CD4-positive, alpha-beta T cell (primary cell): ENCODE measurements at regions not wholly inside any gene's neighbourhood (a gene's known extent, or its start where the extent isn't known, plus 50 kb on each side); places are given as distances from the start of the nearest gene placed in this dataset.

Experiments
- ATAC-seq: fragments of 200-7000 bp; cut with Tn5 transposase; one replicate; pipeline ENCODE4 v1.10.0; 2022; ENCODE audit warnings: mild to moderate bottlenecking; ENCODE audit not compliant: poor library complexity
- CTCF ChIA-PET: fragments of 350-600 bp; sonication (Branson Sonifier 250); formaldehyde crosslinking; loops from one replicate; lab custom pipeline; 2021; ENCODE audit warnings: antibody characterized with exemption, inconsistent platforms; lab: Charles Lee
- POLR2A ChIA-PET: fragments of 350-600 bp; sonication (Branson Sonifier 250); formaldehyde crosslinking; loops from one replicate; lab custom pipeline; 2021; ENCODE audit warnings: antibody characterized with exemption, inconsistent platforms; lab: Charles Lee
- DNase-seq, 14 experiments: peaks; one replicate each; pipeline ENCODE4 v3.0.0-alpha.2; 2013 to 2020; ENCODE audit warnings: mixed read lengths in 2 of 14
- H3K27ac ChIP-seq, 2 donors: one replicate each; pipeline versions ENCODE4 v1.5.1 to v1.7.0; 2013; ENCODE audit warnings: low read length in 2 of 2, low read depth in 1 of 2, mild to moderate bottlenecking in 1 of 2
- H3K27me3 ChIP-seq, 2 experiments: 1 replicate in 1 of 2; 2 replicates in 1 of 2; pipeline versions ENCODE4 v1.6.1 to v1.7.0; 2013; ENCODE audit warnings: low read length in 2 of 2, control low read depth in 1 of 2, mild to moderate bottlenecking in 1 of 2, moderate library complexity in 1 of 2; ENCODE audit not compliant: insufficient read depth in 2 of 2, control insufficient read depth in 1 of 2
- H3K36me3 ChIP-seq: one replicate; pipeline ENCODE4 v1.6.1; 2013; ENCODE audit warnings: low read length, control low read depth; ENCODE audit not compliant: insufficient read depth
- H3K4me1 ChIP-seq: one replicate; pipeline ENCODE4 v1.6.1; 2013; ENCODE audit warnings: low read length, control low read depth; ENCODE audit not compliant: insufficient read depth
- H3K4me3 ChIP-seq: one replicate; pipeline ENCODE4 v1.5.1; 2013; ENCODE audit warnings: mild to moderate bottlenecking, low read length, moderate library complexity
- H3K9me3 ChIP-seq, 2 experiments: 1 replicate in 1 of 2; 2 replicates in 1 of 2; pipeline versions ENCODE4 v1.6.1 to v1.7.0; 2013; ENCODE audit warnings: low read length in 2 of 2, mild to moderate bottlenecking in 2 of 2, control low read depth in 1 of 2, moderate library complexity in 1 of 2; ENCODE audit not compliant: control insufficient read depth in 1 of 2, insufficient read depth in 1 of 2
- H3K27ac Mint-ChIP-seq: one replicate; pipeline ENCODE4 v1.8.0; 2020; ENCODE audit warnings: mixed read lengths
- H3K27me3 Mint-ChIP-seq: one replicate; pipeline ENCODE4 v1.8.0; 2021; ENCODE audit warnings: mixed read lengths
- H3K36me3 Mint-ChIP-seq: one replicate; pipeline ENCODE4 v1.8.0; 2021; ENCODE audit warnings: low read depth, mixed read lengths
- H3K4me1 Mint-ChIP-seq: one replicate; pipeline ENCODE4 v1.8.0; 2021; ENCODE audit warnings: low read depth, mixed read lengths
- H3K4me3 Mint-ChIP-seq: one replicate; pipeline ENCODE4 v1.8.0; 2020; ENCODE audit warnings: mild to moderate bottlenecking, mixed read lengths
- H3K9me3 Mint-ChIP-seq: one replicate; pipeline ENCODE4 v1.8.0; 2020; ENCODE audit warnings: mixed read lengths
- intact Hi-C, 2 experiments: fragments of 100-400 bp; cut with DNase I in 1 of 2; cut with micrococcal nuclease in 1 of 2; formaldehyde crosslinking; loops; one replicate each; pipeline versions ENCODE4 v1.15.1 to v1.9.0; 2023 to 2025; cut with DNase I, micrococcal nuclease
- TF ChIP-seq, protein P1 (sequence below): fragments of 200-600 bp; IDR thresholded peaks from one replicate; pipeline ENCODE4 v1.8.0; 2022; ENCODE audit warnings: antibody characterized with exemption, mild to moderate bottlenecking

- ChIA-PET POLR2A (no interaction called here), CTCF (no interaction called here)
- TF ChIP-seq, protein P1, sequence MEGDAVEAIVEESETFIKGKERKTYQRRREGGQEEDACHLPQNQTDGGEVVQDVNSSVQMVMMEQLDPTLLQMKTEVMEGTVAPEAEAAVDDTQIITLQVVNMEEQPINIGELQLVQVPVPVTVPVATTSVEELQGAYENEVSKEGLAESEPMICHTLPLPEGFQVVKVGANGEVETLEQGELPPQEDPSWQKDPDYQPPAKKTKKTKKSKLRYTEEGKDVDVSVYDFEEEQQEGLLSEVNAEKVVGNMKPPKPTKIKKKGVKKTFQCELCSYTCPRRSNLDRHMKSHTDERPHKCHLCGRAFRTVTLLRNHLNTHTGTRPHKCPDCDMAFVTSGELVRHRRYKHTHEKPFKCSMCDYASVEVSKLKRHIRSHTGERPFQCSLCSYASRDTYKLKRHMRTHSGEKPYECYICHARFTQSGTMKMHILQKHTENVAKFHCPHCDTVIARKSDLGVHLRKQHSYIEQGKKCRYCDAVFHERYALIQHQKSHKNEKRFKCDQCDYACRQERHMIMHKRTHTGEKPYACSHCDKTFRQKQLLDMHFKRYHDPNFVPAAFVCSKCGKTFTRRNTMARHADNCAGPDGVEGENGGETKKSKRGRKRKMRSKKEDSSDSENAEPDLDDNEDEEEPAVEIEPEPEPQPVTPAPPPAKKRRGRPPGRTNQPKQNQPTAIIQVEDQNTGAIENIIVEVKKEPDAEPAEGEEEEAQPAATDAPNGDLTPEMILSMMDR: no peak
- no peak overlapping the region for H3K4me3 ChIP-seq
- Mint-ChIP-seq H3K4me1 (peaks cover 4% of the 10 kb centered on the region), H3K9me3 (no peaks in the 10 kb centered on the region), H3K27ac (no peak overlapping the region), H3K27me3 (peaks cover 54% of the 10 kb centered on the region), H3K36me3 (no peaks in the 10 kb centered on the region), H3K4me3 (no peak overlapping the region)
- H3K27me3 ChIP-seq: peaks cover 0 to 3% of the 10 kb centered on the region in 2 experiments
- no peaks in the 10 kb centered on the region for H3K9me3 ChIP-seq
- intact Hi-C loops: no loop called here
- DNase-seq: no peak
- H3K36me3 ChIP-seq: no peaks in the 10 kb centered on the region
- H3K27ac ChIP-seq: no peak overlapping the region
- H3K4me1 ChIP-seq: peaks cover 3% of the 10 kb centered on the region
- no peak for ATAC-seq
These were observed 72.9 kb upstream of the STEAP1B start for GRCh38 chr7:22572937-22573336.

DNA sequence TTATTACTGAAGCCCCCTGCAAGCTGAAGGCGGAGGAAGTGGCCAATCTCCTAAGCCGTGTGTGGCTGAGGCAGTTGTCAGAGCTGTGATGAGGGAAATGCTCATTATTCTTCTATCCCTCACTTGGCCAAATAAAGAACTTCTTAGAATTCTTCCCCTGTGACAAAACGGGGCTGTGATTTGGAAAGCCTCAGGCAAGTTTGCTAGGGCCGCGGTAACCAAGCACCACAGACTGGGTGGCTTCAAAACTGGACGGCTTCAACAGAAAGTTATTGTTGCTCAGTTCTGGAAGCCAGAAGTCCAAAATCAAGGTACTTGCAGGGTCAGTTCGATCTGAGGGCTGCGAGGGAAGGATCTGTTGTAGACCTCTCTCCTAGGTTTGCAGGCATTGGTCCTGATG is 72.3 kb upstream of the STEAP1B start:
- ChIA-PET CTCF (no interaction called here), POLR2A (no interaction called here)
- Mint-ChIP-seq H3K27ac (no peak overlapping the region), H3K4me3 (no peak overlapping the region), H3K36me3 (no peaks in the 10 kb centered on the region), H3K9me3 (no peaks in the 10 kb centered on the region), H3K4me1 (peaks cover 4% of the 10 kb centered on the region), H3K27me3 (peaks cover 55% of the 10 kb centered on the region)
- Histone ChIP-seq H3K27ac (no peak overlapping the region), H3K4me1 (peaks cover 3% of the 10 kb centered on the region), H3K4me3 (no peak overlapping the region), H3K27me3 (peaks cover 0 to 3% of the 10 kb centered on the region in 2 experiments), H3K36me3 (no peaks in the 10 kb centered on the region), H3K9me3 (no peaks in the 10 kb centered on the region)
- no peak for ATAC-seq
- intact Hi-C loops: no loop called here
- no peak for DNase-seq
- TF ChIP-seq, protein P1: no peak

DNA sequence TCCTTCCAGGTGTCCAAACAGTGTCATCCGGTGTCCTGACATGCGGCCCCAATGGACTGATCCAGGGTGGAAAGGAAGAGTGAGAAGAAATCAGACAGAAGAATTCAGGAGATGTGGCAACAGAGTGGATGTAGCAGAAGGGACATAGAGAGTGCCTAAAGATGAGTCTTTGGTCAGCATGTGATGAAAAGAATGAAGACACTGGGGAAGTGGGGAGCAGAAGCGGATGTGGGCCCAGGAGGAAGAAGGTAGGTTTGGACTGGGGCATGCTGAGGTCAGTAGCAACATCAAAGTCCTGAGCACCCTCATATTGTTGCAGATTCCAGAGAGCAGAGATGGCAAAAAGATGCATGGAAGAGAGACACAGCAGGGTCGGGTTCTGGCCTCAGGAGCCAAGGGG is 71.8 kb upstream of the STEAP1B start:
- peaks cover 4% of the 10 kb centered on the region for H3K4me1 Mint-ChIP-seq
- ChIA-PET CTCF (no interaction called here), POLR2A (no interaction called here)
- H3K9me3 Mint-ChIP-seq: no peaks in the 10 kb centered on the region
- Histone ChIP-seq H3K9me3 (no peaks in the 10 kb centered on the region), H3K4me3 (no peak overlapping the region), H3K27ac (no peak overlapping the region), H3K4me1 (peaks cover 3% of the 10 kb centered on the region), H3K27me3 (peaks cover 0 to 3% of the 10 kb centered on the region in 2 experiments), H3K36me3 (no peaks in the 10 kb centered on the region)
- TF ChIP-seq, protein P1: no peak
- ATAC-seq (no peak), DNase-seq (no peak)
- no peak overlapping the region for H3K27ac Mint-ChIP-seq
- no peaks in the 10 kb centered on the region for H3K36me3 Mint-ChIP-seq
- intact Hi-C loops: no loop called here
- no peak overlapping the region for H3K4me3 Mint-ChIP-seq
- H3K27me3 Mint-ChIP-seq: peaks cover 56% of the 10 kb centered on the region
